Ovary (tissue), 7 donors: ENCODE measurements at regions not wholly inside any gene's neighbourhood (a gene's known extent, or its start where the extent isn't known, plus 50 kb on each side); places are given as distances from the start of the nearest gene placed in this dataset.
"Not testable (repeated sequence)": the region's sequence is repeated elsewhere in the genome, so short reads cannot be mapped to it uniquely, and the experiment has no call there.

ENCODE experiments used
- DNase-seq, 5 donors: peaks; one replicate each; pipeline ENCODE4 v3.0.0-alpha.2; 2019 to 2020
- H3K27ac ChIP-seq, 2 donors: fragments of 200-600 bp; one replicate each; pipeline versions ENCODE4 v1.5.1 to v1.8.0; 2019 to 2022
- H3K27me3 ChIP-seq: fragments of 200-600 bp; one replicate; pipeline ENCODE4 v1.8.0; 2022
- H3K36me3 ChIP-seq: fragments of 200-600 bp; sonication (generic); one replicate; pipeline ENCODE4 v1.5.1; 2019
- H3K4me1 ChIP-seq: one replicate; pipeline ENCODE4 v1.8.1; 2013; ENCODE audit warnings: mild to moderate bottlenecking, moderate library complexity; ENCODE audit not compliant: insufficient read depth
- H3K4me3 ChIP-seq: fragments of 200-600 bp; sonication (generic); one replicate; pipeline ENCODE4 v1.5.1; 2017
- H3K9me3 ChIP-seq, 2 donors: fragments of 200-600 bp in 1 of 2; sonication (generic) in 1 of 2; one replicate each; pipeline versions ENCODE4 v1.5.1 to v1.8.1; 2013 to 2019; ENCODE audit warnings: mild to moderate bottlenecking in 1 of 2, moderate library complexity in 1 of 2
- EP300 ChIP-seq: sonication (generic); formaldehyde crosslinking; IDR thresholded peaks from one replicate; pipeline ENCODE4 v1.6.1; 2017; ENCODE audit warnings: antibody characterized with exemption
- POLR2A ChIP-seq: fragments of 450-650 bp; IDR thresholded peaks from one replicate; pipeline ENCODE4 v1.6.1; 2017; ENCODE audit warnings: antibody characterized with exemption, mild to moderate bottlenecking, moderate library complexity
- WGBS, 3 donors: extraction: QIAGEN DNeasy Blood & Tissue Kit in 1 of 3; methylation state at CpG; one replicate each; pipeline versions ENCODE4 v1.1.5 to v1.1.7; 2013 to 2017; 5-methylcytosine and 5-hydroxymethylcytosine counted together
- intact Hi-C, 4 donors: fragments of 100-400 bp; cut with DNase I; formaldehyde crosslinking; loops; one replicate each; pipeline versions ENCODE4 v1.11.0 to v1.15.1; 2022 to 2023
- TF ChIP-seq, protein P1 (sequence below), 3 donors: fragments of 450-650 bp in 2 of 3; fragments of 200-600 bp in 1 of 3; IDR thresholded peaks; one replicate each; pipeline versions ENCODE4 v1.5.1 to v1.8.0; 2016 to 2022; ENCODE audit warnings: antibody characterized with exemption in 3 of 3, mild to moderate bottlenecking in 1 of 3
- donor health status: DM: no; HTN: no; CAD: no; lungs with moderate emphysema.
- donor health status: DM: no; HTN: no; CAD: no.
- donor health status: Bipolar disorder and iron deficiency.
- donor health status: DM: no; HTN: no; CAD: no.
- donor health status: DM: yes; HTN: yes; CAD: no.

DNA sequence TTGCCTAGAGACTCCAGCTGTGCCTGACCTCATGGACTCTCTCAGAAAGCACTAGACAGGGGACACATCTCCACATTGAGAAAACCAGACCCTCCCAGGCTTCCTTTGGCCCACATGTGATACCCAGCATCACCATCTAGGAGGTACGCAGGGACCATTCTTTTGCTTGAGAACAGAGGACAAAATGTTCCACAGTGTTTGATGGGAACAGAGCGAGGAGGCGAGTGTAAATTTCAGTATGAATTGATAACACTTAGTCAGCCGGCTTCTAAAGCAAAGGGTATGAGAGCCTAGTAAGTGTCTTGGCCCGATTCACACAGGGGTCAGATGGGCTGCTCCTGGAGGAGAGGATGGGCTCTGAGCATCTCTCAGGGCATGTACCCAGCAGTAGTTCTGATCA lies 1052.4 kb downstream of the BCL11B start:
- intact Hi-C loops, result no loop called here
- DNase-seq, result no peak
- H3K4me1 ChIP-seq, result no peaks in the 10 kb centered on the region
- 82 to 93% (median 83%) methylated on average over 5 of the region's 5 CpGs for WGBS, 3 donors
- no peaks in the 10 kb centered on the region for H3K9me3 ChIP-seq
- TF ChIP-seq POLR2A, result no peak
- no peaks in the 10 kb centered on the region for H3K27me3 ChIP-seq
- no peak overlapping the region for H3K27ac ChIP-seq
- no peak overlapping the region for H3K4me3 ChIP-seq
- H3K36me3 ChIP-seq, result no peaks in the 10 kb centered on the region

DNA sequence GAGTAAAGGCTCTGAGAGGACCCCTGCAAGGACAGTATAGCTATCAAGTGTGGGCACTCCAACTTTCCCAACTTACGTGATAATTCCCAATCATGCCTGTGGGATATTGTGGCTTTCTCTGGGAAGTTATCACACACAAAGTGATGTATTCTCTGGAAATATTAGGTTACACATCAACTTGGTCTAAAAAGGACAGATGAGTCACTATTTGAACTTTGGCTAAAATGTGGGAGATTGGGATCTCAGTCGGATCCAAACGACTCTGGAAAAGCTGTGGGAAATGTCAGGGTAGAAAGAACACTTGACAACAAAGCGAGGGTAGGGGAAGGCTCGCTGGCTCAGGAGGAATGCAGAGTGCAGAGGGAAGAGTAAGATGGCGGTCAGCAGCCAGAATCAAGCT lies 1048.9 kb downstream of the BCL11B start:
- intact Hi-C loops, result no loop called here
- TF ChIP-seq EP300 (no peak), POLR2A (no peak)
- TF ChIP-seq, protein P1, sequence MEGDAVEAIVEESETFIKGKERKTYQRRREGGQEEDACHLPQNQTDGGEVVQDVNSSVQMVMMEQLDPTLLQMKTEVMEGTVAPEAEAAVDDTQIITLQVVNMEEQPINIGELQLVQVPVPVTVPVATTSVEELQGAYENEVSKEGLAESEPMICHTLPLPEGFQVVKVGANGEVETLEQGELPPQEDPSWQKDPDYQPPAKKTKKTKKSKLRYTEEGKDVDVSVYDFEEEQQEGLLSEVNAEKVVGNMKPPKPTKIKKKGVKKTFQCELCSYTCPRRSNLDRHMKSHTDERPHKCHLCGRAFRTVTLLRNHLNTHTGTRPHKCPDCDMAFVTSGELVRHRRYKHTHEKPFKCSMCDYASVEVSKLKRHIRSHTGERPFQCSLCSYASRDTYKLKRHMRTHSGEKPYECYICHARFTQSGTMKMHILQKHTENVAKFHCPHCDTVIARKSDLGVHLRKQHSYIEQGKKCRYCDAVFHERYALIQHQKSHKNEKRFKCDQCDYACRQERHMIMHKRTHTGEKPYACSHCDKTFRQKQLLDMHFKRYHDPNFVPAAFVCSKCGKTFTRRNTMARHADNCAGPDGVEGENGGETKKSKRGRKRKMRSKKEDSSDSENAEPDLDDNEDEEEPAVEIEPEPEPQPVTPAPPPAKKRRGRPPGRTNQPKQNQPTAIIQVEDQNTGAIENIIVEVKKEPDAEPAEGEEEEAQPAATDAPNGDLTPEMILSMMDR (IDR thresholded peaks at IDR 0.05), result no peak
- no peaks in the 10 kb centered on the region for H3K27me3 ChIP-seq
- no peaks in the 10 kb centered on the region for H3K4me1 ChIP-seq
- no peaks in the 10 kb centered on the region for H3K36me3 ChIP-seq
- no peak overlapping the region for H3K4me3 ChIP-seq
- DNase-seq, result no peak
- H3K9me3 ChIP-seq, result no peaks in the 10 kb centered on the region
- WGBS, 3 donors, result 82 to 89% (median 88%) methylated on average over 6 of the region's 6 CpGs
- no peak overlapping the region for H3K27ac ChIP-seq

DNA sequence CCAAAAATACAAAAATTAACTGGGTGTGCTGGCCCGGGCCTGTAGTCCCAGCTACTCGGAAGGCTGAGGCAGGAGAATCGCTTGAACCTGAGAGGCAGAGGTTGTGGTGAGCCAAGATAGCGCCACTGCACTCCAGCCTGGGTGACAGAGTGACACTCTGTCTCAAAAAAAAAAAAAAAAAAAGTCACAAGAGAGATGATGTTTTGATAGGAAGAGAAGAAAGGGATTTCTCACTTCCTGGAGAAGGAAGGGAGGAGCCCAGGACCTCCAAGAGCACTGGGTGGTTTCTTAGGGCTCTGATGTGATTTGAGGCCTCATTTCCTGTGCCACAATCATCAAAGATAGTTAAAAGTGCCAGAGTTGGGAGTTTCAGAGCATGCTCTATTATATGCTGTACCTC lies 1048.3 kb downstream of the BCL11B start:
- H3K9me3 ChIP-seq, H3K27me3 ChIP-seq, H3K27ac ChIP-seq, H3K4me3 ChIP-seq, DNase-seq, H3K4me1 ChIP-seq, H3K36me3 ChIP-seq, intact Hi-C loops: not testable (repeated sequence)
- WGBS, 3 donors, result 82 to 92% (median 91%) methylated on average over 4 of the region's 4 CpGs

DNA sequence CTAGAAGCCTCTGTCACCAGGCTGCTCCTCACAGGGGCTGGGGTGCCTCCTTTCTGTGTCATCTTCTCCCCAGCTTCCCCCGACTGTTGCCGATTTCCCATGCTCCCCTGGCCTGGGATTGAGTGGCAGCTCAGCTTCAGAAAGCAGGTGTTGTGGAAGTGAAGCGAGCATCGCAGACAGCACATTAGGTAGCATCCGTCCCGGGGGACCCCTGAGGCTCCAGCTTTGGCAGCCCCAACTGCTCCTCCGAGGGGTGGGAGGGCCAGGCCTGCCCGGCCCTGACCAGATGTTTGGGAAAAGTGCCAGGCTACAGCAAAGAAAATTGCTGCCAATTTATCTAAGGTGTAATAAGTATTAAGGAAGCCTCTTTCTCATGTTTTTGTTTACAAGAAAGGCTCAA lies 1045.6 kb downstream of the BCL11B start:
- no peak overlapping the region for H3K27ac ChIP-seq
- H3K36me3 ChIP-seq, result no peaks in the 10 kb centered on the region
- H3K4me1 ChIP-seq, result no peaks in the 10 kb centered on the region
- no peak for DNase-seq
- WGBS, 3 donors, result 15 to 31% (median 18%) methylated on average over 8 of the region's 8 CpGs
- intact Hi-C loops, result no loop called here
- TF ChIP-seq EP300 (no peak), POLR2A (no peak)
- TF ChIP-seq, protein P1 (IDR thresholded peaks at IDR 0.05), result no peak
- no peak overlapping the region for H3K4me3 ChIP-seq
- H3K27me3 ChIP-seq, result no peaks in the 10 kb centered on the region
- no peaks in the 10 kb centered on the region for H3K9me3 ChIP-seq

DNA sequence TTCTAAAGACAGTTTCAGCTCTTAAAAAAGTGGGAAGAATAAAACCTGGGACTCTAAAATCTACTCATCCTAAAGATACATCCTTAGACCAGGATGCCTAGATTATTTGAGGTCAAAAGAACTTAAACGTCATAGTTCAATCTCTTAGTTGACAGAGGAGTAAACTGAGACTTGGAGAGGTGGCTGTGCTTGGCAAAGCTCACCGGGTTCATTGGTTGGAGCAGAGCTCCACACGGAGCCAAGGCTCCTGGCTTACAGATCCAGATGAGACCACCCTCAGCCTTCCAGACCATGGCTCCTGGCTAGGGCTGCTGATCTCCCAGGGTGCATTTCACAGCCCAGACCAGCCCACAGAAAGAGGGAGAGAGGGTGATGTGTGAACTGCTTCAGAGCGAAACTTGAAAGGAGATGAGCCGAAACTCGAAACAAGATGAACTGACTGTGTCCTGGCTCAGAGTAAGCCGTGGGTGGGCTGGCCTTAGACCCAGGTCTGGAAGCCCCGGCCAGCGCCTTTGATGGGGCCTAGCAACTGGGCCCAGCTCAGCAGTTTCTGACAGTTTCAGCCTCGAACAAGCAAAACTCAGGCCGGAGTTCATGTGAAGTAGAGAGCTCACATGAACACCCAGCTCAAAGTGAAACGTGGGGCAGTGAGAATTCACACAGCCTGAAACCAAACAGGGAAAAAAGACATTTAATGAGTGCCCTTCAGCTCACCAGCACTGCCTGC lies 1044.8 kb downstream of the BCL11B start:
- no peaks in the 10 kb centered on the region for H3K4me1 ChIP-seq
- TF ChIP-seq, protein P1 (IDR thresholded peaks at IDR 0.05), result no peak
- TF ChIP-seq POLR2A (no peak), EP300 (no peak)
- 37 to 60% (median 46%) methylated on average over 12 of the region's 12 CpGs for whole genome bisulfite sequencing, 3 donors

More for the DNA sequence above, 1044.8 kb downstream of the BCL11B start:
- no peaks in the 10 kb centered on the region for H3K36me3 ChIP-seq
- H3K27ac ChIP-seq, result no peak overlapping the region
- H3K4me3 ChIP-seq, result no peak overlapping the region
- no peaks in the 10 kb centered on the region for H3K27me3 ChIP-seq
- no peaks in the 10 kb centered on the region for H3K9me3 ChIP-seq
- no peak for DNase-seq
- intact Hi-C loops, result no loop called here
